ENCODE measurements at regions not wholly inside any gene's neighbourhood (a gene's known extent, or its start where the extent isn't known, plus 50 kb on each side); places are given as distances from the start of the nearest gene placed in this dataset.

DNA sequence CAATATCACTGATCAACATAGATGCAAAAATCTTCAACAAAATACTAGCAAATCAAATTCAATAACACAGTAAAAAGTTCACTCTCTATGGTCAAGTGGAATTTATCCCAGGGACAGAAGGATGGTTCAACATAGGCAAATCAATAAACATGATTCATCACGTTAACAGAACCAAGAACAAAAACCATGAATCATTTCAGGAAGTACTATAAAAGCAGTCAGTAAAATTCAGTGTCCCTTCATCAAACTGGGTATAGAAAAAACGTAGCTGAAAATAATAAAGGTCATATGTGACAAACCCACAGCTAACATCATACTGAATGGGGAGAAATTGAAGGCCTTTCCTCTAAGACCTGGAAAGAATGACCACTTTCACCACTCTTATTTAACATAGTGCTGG lies 172.1 kb downstream of the POLR2M start:
- intact Hi-C loops (cut with micrococcal nuclease; ENCODE audit: unreplicated experiment) = no loop called here
- ChIA-PET POLR2A (no interaction called here), CTCF (no interaction called here)
- H3K9me3 ChIP-seq = 0 out of 2 replicates have a peak, but pooled peaks cover 8% of the 10 kb centered on the region
- Mint-ChIP-seq H3K4me1 (ENCODE audit: low read depth, unreplicated experiment) (no peaks in the 10 kb centered on the region), H3K9me3 (ENCODE audit: unreplicated experiment) (peaks cover 10% of the 10 kb centered on the region), H3K4me3 (ENCODE audit: unreplicated experiment) (no peak overlapping the region), H3K27ac (ENCODE audit: unreplicated experiment) (no peak overlapping the region), H3K27me3 (ENCODE audit: insufficient read depth, unreplicated experiment) (peaks cover 21% of the 10 kb centered on the region), H3K36me3 (ENCODE audit: insufficient read depth, unreplicated experiment) (no peaks in the 10 kb centered on the region)
- H3K36me3 ChIP-seq (ENCODE audit: control insufficient read depth, insufficient read depth, low read length) = no peaks in the 10 kb centered on the region
- H3K27me3 ChIP-seq (replicated peaks; ENCODE audit: control insufficient read depth, insufficient read depth, low read length) = no peaks in the 10 kb centered on the region
- DNase-seq = no peak
- no peaks in the 10 kb centered on the region for H3K4me1 ChIP-seq
- BruUV-seq (replicated peaks) = no TSS peak
- TF ChIP-seq, protein P1, sequence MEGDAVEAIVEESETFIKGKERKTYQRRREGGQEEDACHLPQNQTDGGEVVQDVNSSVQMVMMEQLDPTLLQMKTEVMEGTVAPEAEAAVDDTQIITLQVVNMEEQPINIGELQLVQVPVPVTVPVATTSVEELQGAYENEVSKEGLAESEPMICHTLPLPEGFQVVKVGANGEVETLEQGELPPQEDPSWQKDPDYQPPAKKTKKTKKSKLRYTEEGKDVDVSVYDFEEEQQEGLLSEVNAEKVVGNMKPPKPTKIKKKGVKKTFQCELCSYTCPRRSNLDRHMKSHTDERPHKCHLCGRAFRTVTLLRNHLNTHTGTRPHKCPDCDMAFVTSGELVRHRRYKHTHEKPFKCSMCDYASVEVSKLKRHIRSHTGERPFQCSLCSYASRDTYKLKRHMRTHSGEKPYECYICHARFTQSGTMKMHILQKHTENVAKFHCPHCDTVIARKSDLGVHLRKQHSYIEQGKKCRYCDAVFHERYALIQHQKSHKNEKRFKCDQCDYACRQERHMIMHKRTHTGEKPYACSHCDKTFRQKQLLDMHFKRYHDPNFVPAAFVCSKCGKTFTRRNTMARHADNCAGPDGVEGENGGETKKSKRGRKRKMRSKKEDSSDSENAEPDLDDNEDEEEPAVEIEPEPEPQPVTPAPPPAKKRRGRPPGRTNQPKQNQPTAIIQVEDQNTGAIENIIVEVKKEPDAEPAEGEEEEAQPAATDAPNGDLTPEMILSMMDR (IDR thresholded peaks at IDR 0.05; ENCODE audit: insufficient read depth in 1 of 2, low read depth in 1 of 2, low read length in 1 of 2, severe bottlenecking in 1 of 2, unreplicated experiment in 1 of 2) = no peak
- no peak overlapping the region for H3K4me3 ChIP-seq (ENCODE audit: low read depth, low read length)

DNA sequence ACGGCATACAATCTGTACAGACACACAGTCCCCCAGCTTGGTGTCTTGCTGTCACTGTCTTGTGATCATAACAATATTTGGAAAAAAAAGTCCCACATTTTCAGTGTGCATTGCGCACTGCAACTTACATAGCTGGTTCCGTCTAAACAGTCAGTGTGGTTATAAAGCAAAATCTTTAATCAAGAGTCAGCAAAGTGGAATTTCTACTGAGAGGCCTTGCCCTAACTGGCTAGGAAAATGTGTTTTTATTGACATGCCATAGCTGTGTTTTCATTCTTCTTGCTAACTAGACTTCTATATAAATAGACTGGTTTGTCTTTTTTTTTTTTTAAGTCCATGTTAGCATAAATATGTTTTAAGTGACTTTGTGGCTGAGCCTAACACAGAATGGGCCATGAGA lies 174.8 kb downstream of the POLR2M start:
- 0 out of 2 replicates have a peak, but pooled peaks cover under 1% of the 10 kb centered on the region for H3K9me3 ChIP-seq
- no peak overlapping the region for H3K4me3 ChIP-seq (ENCODE audit: low read depth, low read length)
- ChIA-PET POLR2A (no interaction called here), CTCF (no interaction called here)
- no peaks in the 10 kb centered on the region for H3K27me3 ChIP-seq (replicated peaks; ENCODE audit: control insufficient read depth, insufficient read depth, low read length)
- Mint-ChIP-seq H3K27ac (ENCODE audit: unreplicated experiment) (no peak overlapping the region), H3K36me3 (ENCODE audit: insufficient read depth, unreplicated experiment) (no peaks in the 10 kb centered on the region), H3K4me1 (ENCODE audit: low read depth, unreplicated experiment) (no peaks in the 10 kb centered on the region), H3K4me3 (ENCODE audit: unreplicated experiment) (no peak overlapping the region), H3K9me3 (ENCODE audit: unreplicated experiment) (no peaks in the 10 kb centered on the region), H3K27me3 (ENCODE audit: insufficient read depth, unreplicated experiment) (peaks cover 35% of the 10 kb centered on the region)
- no peaks in the 10 kb centered on the region for H3K4me1 ChIP-seq
- BruUV-seq (replicated peaks) = no TSS peak
- intact Hi-C loops (cut with micrococcal nuclease; ENCODE audit: unreplicated experiment) = no loop called here
- no peak for DNase-seq
- TF ChIP-seq, protein P1 (IDR thresholded peaks at IDR 0.05; ENCODE audit: insufficient read depth in 1 of 2, low read depth in 1 of 2, low read length in 1 of 2, severe bottlenecking in 1 of 2, unreplicated experiment in 1 of 2) = no peak
- H3K36me3 ChIP-seq (ENCODE audit: control insufficient read depth, insufficient read depth, low read length) = no peaks in the 10 kb centered on the region

DNA sequence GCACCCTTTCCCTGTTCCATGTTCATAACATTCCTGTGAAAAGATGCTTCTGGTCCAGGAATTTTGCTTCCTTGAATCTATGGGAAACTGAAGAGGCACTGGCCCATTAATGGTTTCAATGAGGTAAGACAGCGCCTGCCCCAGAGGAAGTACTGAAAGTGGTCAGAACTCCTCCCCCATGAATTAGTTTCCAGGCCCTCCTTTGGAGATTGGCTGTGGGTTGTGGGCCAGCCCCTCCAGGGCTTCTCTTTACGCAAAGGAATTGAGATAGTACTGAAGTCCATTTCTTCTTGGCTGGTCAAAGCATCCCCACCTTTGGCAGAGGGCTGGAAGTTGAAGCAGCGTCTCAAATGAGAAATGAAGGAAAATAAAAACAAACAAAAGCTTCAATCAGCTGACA lies 175.5 kb downstream of the POLR2M start:
- H3K9me3 ChIP-seq = no peaks in the 10 kb centered on the region
- CTCF ChIA-PET = no interaction called here
- Mint-ChIP-seq H3K4me3 (ENCODE audit: unreplicated experiment) (no peak overlapping the region), H3K36me3 (ENCODE audit: insufficient read depth, unreplicated experiment) (no peaks in the 10 kb centered on the region), H3K4me1 (ENCODE audit: low read depth, unreplicated experiment) (no peaks in the 10 kb centered on the region), H3K27ac (ENCODE audit: unreplicated experiment) (no peak overlapping the region), H3K27me3 (ENCODE audit: insufficient read depth, unreplicated experiment) (peaks cover 32% of the 10 kb centered on the region), H3K9me3 (ENCODE audit: unreplicated experiment) (no peaks in the 10 kb centered on the region)
- intact Hi-C loops (cut with micrococcal nuclease; ENCODE audit: unreplicated experiment) = no loop called here
- BruUV-seq (replicated peaks) = no TSS peak
- POLR2A ChIA-PET = no interaction called here
- TF ChIP-seq, protein P1 (IDR thresholded peaks at IDR 0.05; ENCODE audit: insufficient read depth in 1 of 2, low read depth in 1 of 2, low read length in 1 of 2, severe bottlenecking in 1 of 2, unreplicated experiment in 1 of 2) = no peak
- DNase-seq = no peak
- no peaks in the 10 kb centered on the region for H3K27me3 ChIP-seq (replicated peaks; ENCODE audit: control insufficient read depth, insufficient read depth, low read length)
- H3K36me3 ChIP-seq (ENCODE audit: control insufficient read depth, insufficient read depth, low read length) = no peaks in the 10 kb centered on the region
- H3K4me1 ChIP-seq = no peaks in the 10 kb centered on the region
- H3K4me3 ChIP-seq (ENCODE audit: low read depth, low read length) = no peak overlapping the region

Measured in Caco-2 (cell line).